ENCODE measurements at regions not wholly inside any gene's neighbourhood (a gene's known extent, or its start where the extent isn't known, plus 50 kb on each side); places are given as distances from the start of the nearest gene placed in this dataset.

DNA sequence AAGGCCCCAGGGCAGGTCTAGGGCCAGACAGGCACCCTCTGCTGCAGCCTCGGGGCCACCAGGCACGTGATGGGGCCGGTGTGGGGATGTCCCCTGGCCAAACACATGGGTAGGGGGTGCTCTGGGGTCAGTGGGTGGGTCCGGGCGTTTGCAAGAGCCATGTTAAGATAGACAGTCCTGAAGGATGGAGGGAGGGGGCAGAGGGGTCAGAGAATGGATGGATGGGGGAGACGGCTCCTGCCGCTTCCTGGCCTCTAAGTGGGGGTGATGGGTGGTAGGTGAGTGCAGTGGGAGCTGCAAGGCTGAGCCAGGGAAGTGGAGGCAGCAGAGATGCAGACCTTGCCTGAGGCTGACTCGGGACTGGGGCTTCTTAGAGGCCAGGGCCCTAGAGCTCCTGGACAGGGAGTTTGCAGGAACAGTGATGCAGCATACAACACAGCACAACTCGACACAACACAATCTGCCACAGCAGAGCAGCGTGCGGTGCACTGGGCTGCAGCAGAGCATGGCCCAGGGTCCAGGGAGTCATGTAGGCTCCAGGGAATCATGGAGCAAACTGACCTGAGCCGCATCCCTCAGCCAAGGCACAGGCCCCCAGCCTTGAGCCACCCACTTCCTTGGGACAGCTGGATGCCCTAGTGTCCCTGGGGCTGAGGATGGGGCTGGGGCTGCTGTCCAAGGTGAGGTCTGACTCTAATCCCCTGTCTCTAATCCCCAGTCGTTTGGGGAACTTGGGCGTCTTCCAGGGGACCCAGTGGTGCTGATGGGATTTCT lies 97.5 kb downstream of the SCGB2B2 start:
- no peak for TF ChIP-seq CTCF (IDR thresholded peaks at IDR 0.05; ENCODE audit: unreplicated experiment)
- H3K9me3 Mint-ChIP-seq (ENCODE audit: unreplicated experiment), result peaks cover 26% of the 10 kb centered on the region
- H3K27ac Mint-ChIP-seq (ENCODE audit: low read depth, unreplicated experiment), result no peak overlapping the region
- no peaks in the 10 kb centered on the region for H3K27me3 Mint-ChIP-seq (ENCODE audit: insufficient read depth, unreplicated experiment)
- no peaks in the 10 kb centered on the region for H3K36me3 Mint-ChIP-seq (ENCODE audit: insufficient read depth, unreplicated experiment)
- BruUV-seq (replicated peaks), result no TSS peak
- H3K4me1 Mint-ChIP-seq (ENCODE audit: insufficient read depth, unreplicated experiment), result no peaks in the 10 kb centered on the region
- ChIA-PET POLR2A (no interaction called here), CTCF (no interaction called here)
- intact Hi-C loops (cut with micrococcal nuclease), result no loop called here
- DNase-seq (ENCODE audit: unreplicated experiment), result no peak
- H3K4me3 Mint-ChIP-seq (ENCODE audit: unreplicated experiment), result no peak overlapping the region

GRCh38 chr19:34578751-34579150 lies 97.2 kb downstream of the WTIP start:
- no peak overlapping the region for H3K4me3 Mint-ChIP-seq (ENCODE audit: unreplicated experiment)
- TF ChIP-seq CTCF (IDR thresholded peaks at IDR 0.05; ENCODE audit: unreplicated experiment), result no peak
- BruUV-seq (replicated peaks), result no TSS peak
- H3K36me3 Mint-ChIP-seq (ENCODE audit: insufficient read depth, unreplicated experiment), result no peaks in the 10 kb centered on the region
- POLR2A ChIA-PET, result no interaction called here
- CTCF ChIA-PET, result no interaction called here
- H3K27me3 Mint-ChIP-seq (ENCODE audit: insufficient read depth, unreplicated experiment), result no peaks in the 10 kb centered on the region
- no peaks in the 10 kb centered on the region for H3K4me1 Mint-ChIP-seq (ENCODE audit: insufficient read depth, unreplicated experiment)
- intact Hi-C loops (cut with micrococcal nuclease), result no loop called here
- DNase-seq (ENCODE audit: unreplicated experiment), result no peak
- no peak overlapping the region for H3K27ac Mint-ChIP-seq (ENCODE audit: low read depth, unreplicated experiment)
- H3K9me3 Mint-ChIP-seq (ENCODE audit: unreplicated experiment), result peaks cover 24% of the 10 kb centered on the region

GRCh38 chr19:34578173-34578572 lies 96.6 kb downstream of the WTIP start:
- no TSS peak for BruUV-seq (replicated peaks)
- DNase-seq (ENCODE audit: unreplicated experiment), result no peak
- peaks cover 30% of the 10 kb centered on the region for H3K9me3 Mint-ChIP-seq (ENCODE audit: unreplicated experiment)
- H3K27me3 Mint-ChIP-seq (ENCODE audit: insufficient read depth, unreplicated experiment), result no peaks in the 10 kb centered on the region
- CTCF ChIA-PET, result no interaction called here
- TF ChIP-seq CTCF (IDR thresholded peaks at IDR 0.05; ENCODE audit: unreplicated experiment), result no peak
- intact Hi-C loops (cut with micrococcal nuclease), result no loop called here
- H3K4me3 Mint-ChIP-seq (ENCODE audit: unreplicated experiment), result no peak overlapping the region
- H3K27ac Mint-ChIP-seq (ENCODE audit: low read depth, unreplicated experiment), result no peak overlapping the region
- no peaks in the 10 kb centered on the region for H3K36me3 Mint-ChIP-seq (ENCODE audit: insufficient read depth, unreplicated experiment)
- POLR2A ChIA-PET, result no interaction called here
- no peaks in the 10 kb centered on the region for H3K4me1 Mint-ChIP-seq (ENCODE audit: insufficient read depth, unreplicated experiment)

GRCh38 chr19:34577531-34578101 lies 96.1 kb downstream of the WTIP start:
- DNase-seq (ENCODE audit: unreplicated experiment), result no peak
- ChIA-PET CTCF (no interaction called here), POLR2A (no interaction called here)
- no peak for TF ChIP-seq CTCF (IDR thresholded peaks at IDR 0.05; ENCODE audit: unreplicated experiment)
- H3K4me1 Mint-ChIP-seq (ENCODE audit: insufficient read depth, unreplicated experiment), result no peaks in the 10 kb centered on the region
- H3K27me3 Mint-ChIP-seq (ENCODE audit: insufficient read depth, unreplicated experiment), result no peaks in the 10 kb centered on the region
- no peak overlapping the region for H3K4me3 Mint-ChIP-seq (ENCODE audit: unreplicated experiment)
- no peaks in the 10 kb centered on the region for H3K36me3 Mint-ChIP-seq (ENCODE audit: insufficient read depth, unreplicated experiment)
- peaks cover 31% of the 10 kb centered on the region for H3K9me3 Mint-ChIP-seq (ENCODE audit: unreplicated experiment)
- no TSS peak for BruUV-seq (replicated peaks)
- intact Hi-C loops (cut with micrococcal nuclease), result no loop called here
- H3K27ac Mint-ChIP-seq (ENCODE audit: low read depth, unreplicated experiment), result no peak overlapping the region

Data from MCF 10A (cell line).